Endothelial cell of umbilical vein (primary cell): ENCODE measurements at regions not wholly inside any gene's neighbourhood (a gene's known extent, or its start where the extent isn't known, plus 50 kb on each side); places are given as distances from the start of the nearest gene placed in this dataset.

ENCODE experiments used
- BruUV-seq: library from RNA; stranded (reverse); fragments of 400-500 nt; replicated peaks from 2 replicates; lab custom pipeline; 2021; lab: Mats Ljungman, UMichigan
- CTCF ChIA-PET: fragments of 300-600, 350-600 bp; sonication (Branson Sonifier 250); formaldehyde crosslinking; loops from one replicate; lab custom pipeline; 2021; ENCODE audit warnings: antibody characterized with exemption, inconsistent platforms; lab: Charles Lee
- POLR2A ChIA-PET: fragments of 300-600, 350-600 bp; sonication (Branson Sonifier 250); formaldehyde crosslinking; loops from one replicate; lab custom pipeline; 2021; ENCODE audit warnings: antibody characterized with exemption, inconsistent platforms; lab: Charles Lee
- DNase-seq: peaks from one replicate; pipeline ENCODE4 v3.0.0-alpha.2; 2011; ENCODE audit warnings: low read depth, low spot score
- FAIRE-seq: peaks from 2 replicates; lab custom pipeline; 2011; peaks lifted over from hg19 to GRCh38; lab: Jason Lieb, UNC
- H2AFZ ChIP-seq: 2 replicates; pipeline ENCODE4 v1.6.0; 2012; ENCODE audit warnings: low read depth, low read length, control low read depth, inconsistent platforms
- H3K27ac ChIP-seq: 2 replicates; pipeline ENCODE4 v1.5.1; 2011; ENCODE audit warnings: low read depth, mild to moderate bottlenecking, control low read depth, low read length, moderate library complexity; ENCODE audit not compliant: insufficient read depth
- H3K27me3 ChIP-seq, 2 experiments: 2 replicates each; pipeline versions ENCODE4 v1.6.0 to v1.6.1; 2011; ENCODE audit warnings: low read length in 2 of 2, mixed read lengths in 1 of 2; ENCODE audit not compliant: control insufficient read depth in 2 of 2, insufficient read depth in 2 of 2
- H3K36me3 ChIP-seq, 2 experiments: 2 replicates in 1 of 2; 3 replicates in 1 of 2; pipeline ENCODE4 v1.5.1; 2011; ENCODE audit warnings: low read length in 2 of 2, mild to moderate bottlenecking in 1 of 2, moderate library complexity in 1 of 2; ENCODE audit not compliant: control insufficient read depth in 2 of 2, insufficient read depth in 2 of 2; ENCODE audit errors: extremely low read depth in 1 of 2
- H3K4me1 ChIP-seq: 3 replicates; pipeline ENCODE4 v1.5.1; 2011; ENCODE audit warnings: mild to moderate bottlenecking, low read length; ENCODE audit not compliant: control insufficient read depth, insufficient read depth; ENCODE audit errors: extremely low read depth
- H3K4me2 ChIP-seq: 2 replicates; pipeline ENCODE4 v1.6.1; 2011; ENCODE audit warnings: low read length, control low read depth, mixed read lengths; ENCODE audit not compliant: insufficient read depth
- H3K4me3 ChIP-seq, 3 experiments: fragments of 200-600 bp in 1 of 3; sonication (generic), shearing (Covaris generic) in 1 of 3; replicated peaks in 1 of 3; 2 replicates each; pipeline ENCODE4 v1.5.1; 2011 to 2016; ENCODE audit warnings: control low read depth in 3 of 3, low read length in 3 of 3, mild to moderate bottlenecking in 2 of 3, inconsistent platforms in 1 of 3, low read depth in 1 of 3, moderate library complexity in 1 of 3; ENCODE audit not compliant: insufficient read depth in 1 of 3
- H3K79me2 ChIP-seq: 2 replicates; pipeline ENCODE4 v1.6.0; 2012; ENCODE audit warnings: low read length, inconsistent platforms; ENCODE audit not compliant: control insufficient read depth, insufficient read depth
- H3K9ac ChIP-seq: replicated peaks from 2 replicates; pipeline ENCODE3; 2011; ENCODE audit warnings: low read length, control low read depth; ENCODE audit not compliant: insufficient read depth; ENCODE audit errors: extremely low read depth
- H3K9me1 ChIP-seq: replicated peaks from 3 replicates; pipeline ENCODE4 v1.6.0; 2011; ENCODE audit warnings: mild to moderate bottlenecking, low read length; ENCODE audit not compliant: control insufficient read depth, insufficient read depth; ENCODE audit errors: extremely low read depth
- H3K9me3 ChIP-seq: replicated peaks from 2 replicates; pipeline ENCODE4 v1.5.1; 2012; ENCODE audit warnings: low read length, inconsistent platforms; ENCODE audit not compliant: control insufficient read depth, insufficient read depth
- H4K20me1 ChIP-seq: replicated peaks from 2 replicates; pipeline ENCODE3; 2011; ENCODE audit warnings: mild to moderate bottlenecking, low read length; ENCODE audit not compliant: control insufficient read depth, insufficient read depth; ENCODE audit errors: extremely low read depth
- CTCF ChIP-seq, 2 donors: IDR thresholded peaks; 1 replicate in 1 of 2; 2 replicates in 1 of 2; pipeline ENCODE4 v1.5.1; 2011; ENCODE audit warnings: low read length in 2 of 2, mild to moderate bottlenecking in 2 of 2, moderate library complexity in 2 of 2, control low read depth in 1 of 2, inconsistent platforms in 1 of 2, low read depth in 1 of 2; ENCODE audit not compliant: insufficient read depth in 1 of 2; ENCODE audit errors: extremely low read depth in 1 of 2
- FOS ChIP-seq: IDR thresholded peaks from 2 replicates; pipeline ENCODE4 v1.6.1; 2011; ENCODE audit warnings: mild to moderate bottlenecking, low read length, moderate library complexity, borderline replicate concordance; ENCODE audit not compliant: insufficient read depth
- GATA2 ChIP-seq: IDR thresholded peaks from 2 replicates; pipeline ENCODE4 v1.7.0; 2011; ENCODE audit warnings: low read depth, mild to moderate bottlenecking, moderate library complexity, mixed read lengths, low read length; ENCODE audit not compliant: insufficient read length, insufficient read depth
- JUN ChIP-seq: IDR thresholded peaks from 2 replicates; pipeline ENCODE4 v1.6.1; 2011; ENCODE audit warnings: borderline replicate concordance, low read depth; ENCODE audit not compliant: insufficient read length, insufficient read depth
- MAX ChIP-seq: IDR thresholded peaks from 2 replicates; pipeline ENCODE4 v1.6.1; 2011; ENCODE audit not compliant: insufficient read depth, insufficient read length
- MYC ChIP-seq: IDR thresholded peaks from one replicate; pipeline ENCODE4 v1.6.1; 2011; ENCODE audit warnings: mild to moderate bottlenecking, low read depth, low read length
- POLR2A ChIP-seq: IDR thresholded peaks from 2 replicates; pipeline ENCODE4 v1.6.1; 2012; ENCODE audit warnings: low read depth, mild to moderate bottlenecking, control low read depth, low read length
- POLR2AphosphoS5 ChIP-seq: IDR thresholded peaks from 2 replicates; pipeline ENCODE4 v1.6.1; 2012; ENCODE audit warnings: low read depth, mild to moderate bottlenecking, control low read depth, low read length, moderate library complexity; ENCODE audit not compliant: insufficient read depth
- dilution Hi-C: fragments of 300-500 bp; cut with MboI; formaldehyde crosslinking; loops from one replicate; pipeline ENCODE4 v1.15.0; 2019; ENCODE audit warnings: low sequenced_read_pairs; ENCODE audit not compliant: extremely low pct_ligation_motif_present
- intact Hi-C: fragments of 100-400 bp; cut with micrococcal nuclease; formaldehyde crosslinking; loops from one replicate; pipeline ENCODE4 v1.10.0; 2022

GRCh38 chr20:61092251-61092650, 159.8 kb upstream of the CDH4 start:
- Histone ChIP-seq H3K4me1 (no peaks in the 10 kb centered on the region), H3K27me3 (no peaks in the 10 kb centered on the region), H3K9me1 (no peaks in the 10 kb centered on the region), H2AFZ (no peak overlapping the region), H3K9me3 (peaks cover 7% of the 10 kb centered on the region), H3K79me2 (no peaks in the 10 kb centered on the region), H3K27ac (no peak overlapping the region), H3K4me2 (no peak overlapping the region), H3K4me3 (no peak overlapping the region), H3K36me3 (no peaks in the 10 kb centered on the region), H4K20me1 (no peaks in the 10 kb centered on the region), H3K9ac (no peak overlapping the region)
- dilution Hi-C loops (no loop called here), intact Hi-C loops (no loop called here)
- CTCF ChIA-PET: no interaction called here
- TF ChIP-seq MYC: no peak
- no peak for TF ChIP-seq FOS
- TF ChIP-seq GATA2: no peak
- TF ChIP-seq MAX: no peak
- TF ChIP-seq POLR2AphosphoS5: no peak
- TF ChIP-seq CTCF (IDR thresholded peaks at IDR 0.05; ENCODE audit: extremely low read depth in 1 of 2, insufficient read depth in 1 of 2, low read depth in 1 of 2, low read length in 2 of 2): no peak
- TF ChIP-seq POLR2A: no peak
- no peak for TF ChIP-seq JUN
- FAIRE-seq (no peak), DNase-seq (no peak)
- BruUV-seq: no TSS peak
- POLR2A ChIA-PET: no interaction called here
